Loucy (cell line): ENCODE measurements at regions not wholly inside any gene's neighbourhood (a gene's known extent, or its start where the extent isn't known, plus 50 kb on each side); places are given as distances from the start of the nearest gene placed in this dataset.
"Not testable (repeated sequence)": the region's sequence is repeated elsewhere in the genome, so short reads cannot be mapped to it uniquely, and the experiment has no call there.

Source experiments
- H2AFZ ChIP-seq: fragments of 200-600 bp; sonication (generic); 2 replicates; pipeline ENCODE4 v1.6.0; 2016; ENCODE audit warnings: antibody characterized with exemption, mild to moderate bottlenecking, low read length, moderate library complexity
- H3F3A ChIP-seq: fragments of 200-600 bp; 2 replicates; pipeline ENCODE4 v1.6.0; 2016; ENCODE audit warnings: antibody characterized with exemption, low read depth, mild to moderate bottlenecking
- H3K27me3 ChIP-seq: fragments of 200-600 bp; sonication (generic); 2 replicates; pipeline ENCODE4 v1.6.1; 2014; ENCODE audit warnings: low read length, mild to moderate bottlenecking; ENCODE audit not compliant: insufficient read depth, poor library complexity, severe bottlenecking
- H3K36me3 ChIP-seq: fragments of 200-600 bp; sonication (generic); 2 replicates; pipeline ENCODE4 v1.6.1; 2016; ENCODE audit warnings: low read length; ENCODE audit not compliant: insufficient read depth
- H3K4me1 ChIP-seq: fragments of 200-600 bp; sonication (generic); 2 replicates; pipeline ENCODE4 v1.5.1; 2014; ENCODE audit warnings: low read length, mild to moderate bottlenecking; ENCODE audit not compliant: insufficient read depth, poor library complexity, severe bottlenecking
- H3K4me2 ChIP-seq: fragments of 200-600 bp; sonication (generic); 2 replicates; pipeline ENCODE4 v1.6.0; 2014; ENCODE audit warnings: antibody characterized with exemption, low read length, low read depth, mild to moderate bottlenecking; ENCODE audit not compliant: poor library complexity, severe bottlenecking
- H3K4me3 ChIP-seq: fragments of 200-600 bp; sonication (generic); 2 replicates; pipeline ENCODE4 v1.5.1; 2014; ENCODE audit warnings: low read length, mild to moderate bottlenecking, mixed read lengths; ENCODE audit not compliant: poor library complexity, severe bottlenecking
- H3K79me2 ChIP-seq: fragments of 200-600 bp; sonication (generic); 2 replicates; pipeline ENCODE4 v1.6.1; 2014; ENCODE audit warnings: low read length; ENCODE audit not compliant: insufficient read depth
- H3K9ac ChIP-seq: fragments of 200-600 bp; sonication (generic); 2 replicates; pipeline ENCODE4 v1.6.0; 2014; ENCODE audit warnings: mild to moderate bottlenecking, low read depth, low read length, moderate library complexity; ENCODE audit not compliant: poor library complexity, severe bottlenecking
- H3K9me2 ChIP-seq: fragments of 200-600 bp; sonication (generic); replicated peaks from 2 replicates; pipeline ENCODE4 v1.6.1; 2016; ENCODE audit warnings: low read depth, low read length, mixed read lengths
- H3K9me3 ChIP-seq: fragments of 200-600 bp; sonication (generic); 2 replicates; pipeline ENCODE4 v1.6.1; 2014; ENCODE audit warnings: mild to moderate bottlenecking, antibody characterized with exemption, low read length, low read depth; ENCODE audit not compliant: insufficient read depth
- H4K20me1 ChIP-seq: fragments of 200-600 bp; sonication (generic); 2 replicates; pipeline ENCODE4 v1.6.0; 2014; ENCODE audit warnings: antibody characterized with exemption, low read length, mild to moderate bottlenecking; ENCODE audit not compliant: insufficient read depth, poor library complexity, severe bottlenecking
- CTCF ChIP-seq: fragments of 200-600 bp; sonication (generic); conservative IDR thresholded peaks from 2 replicates; pipeline ENCODE4 v1.5.1; 2014; ENCODE audit warnings: mild to moderate bottlenecking, antibody characterized with exemption, low read length
- EZH2phosphoT487 ChIP-seq: fragments of 200-600 bp; IDR thresholded peaks from 2 replicates; pipeline ENCODE4 v1.6.1; 2018; ENCODE audit warnings: antibody characterized with exemption, mild to moderate bottlenecking, moderate library complexity, borderline replicate concordance

GRCh38 chr6:51049288-51049982 is 230.8 kb downstream of the TFAP2B start:
- Histone ChIP-seq H3K36me3 (no peaks in the 10 kb centered on the region), H3K27me3 (no peaks in the 10 kb centered on the region), H3K9ac (no peak overlapping the region), H3K9me2 (no peaks in the 10 kb centered on the region), H2AFZ (no peak overlapping the region), H3F3A (no peaks in the 10 kb centered on the region), H4K20me1 (no peaks in the 10 kb centered on the region), H3K4me3 (no peak overlapping the region), H3K4me1 (no peaks in the 10 kb centered on the region), H3K4me2 (no peak overlapping the region), H3K79me2 (no peaks in the 10 kb centered on the region), H3K9me3 (no peaks in the 10 kb centered on the region)
- no peak for TF ChIP-seq CTCF
- TF ChIP-seq EZH2phosphoT487: no peak

DNA sequence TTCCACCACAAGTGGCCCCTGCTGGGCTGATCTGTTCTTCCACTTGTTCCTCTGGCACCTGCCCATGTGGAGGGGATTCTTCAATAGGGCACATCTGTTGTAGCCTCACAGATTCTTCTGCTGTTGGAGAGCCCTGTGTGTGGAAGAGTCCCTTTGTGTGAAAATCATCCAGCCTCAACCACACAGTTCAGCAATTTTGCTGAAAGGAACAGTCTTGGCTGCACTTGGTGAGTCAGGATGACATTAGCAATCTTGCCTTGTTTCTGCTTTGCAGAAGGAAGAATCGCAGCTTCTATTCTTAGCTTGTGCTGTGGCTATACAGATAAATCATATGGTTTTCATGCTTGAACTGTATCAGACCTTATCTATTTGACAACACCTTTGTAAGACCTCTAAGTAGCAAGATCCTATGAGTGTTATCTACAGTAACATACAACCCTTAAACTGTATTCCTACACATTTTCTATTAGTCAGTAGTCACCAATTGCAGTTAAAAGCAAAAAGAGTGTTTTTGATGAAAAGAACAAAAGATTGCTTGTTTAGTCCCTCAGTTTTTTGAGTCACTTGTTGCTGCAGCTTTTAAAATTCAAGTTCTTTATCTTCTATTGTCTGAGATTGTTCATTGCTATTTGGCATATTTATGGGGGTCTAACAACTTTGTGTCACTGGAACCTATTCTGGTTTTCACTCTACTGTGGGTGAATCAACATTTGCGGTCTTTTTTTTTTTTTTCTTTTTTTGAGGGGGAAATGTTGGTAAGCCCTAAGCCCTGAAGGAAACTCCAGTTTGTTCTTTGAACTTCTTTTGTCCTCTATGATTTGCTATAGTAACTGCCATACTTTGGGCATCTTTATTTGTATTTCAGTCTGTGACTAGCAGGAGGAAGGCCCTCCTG is 231.6 kb downstream of the TFAP2B start:
- Histone ChIP-seq H3K4me3 (no peak overlapping the region), H3K27me3 (no peaks in the 10 kb centered on the region), H3K9me3 (no peaks in the 10 kb centered on the region), H3K4me2 (no peak overlapping the region), H3K4me1 (no peaks in the 10 kb centered on the region), H3F3A (no peaks in the 10 kb centered on the region), H3K36me3 (no peaks in the 10 kb centered on the region), H2AFZ (no peak overlapping the region), H3K9me2 (no peaks in the 10 kb centered on the region), H3K79me2 (no peaks in the 10 kb centered on the region), H4K20me1 (no peaks in the 10 kb centered on the region), H3K9ac (no peak overlapping the region)
- TF ChIP-seq EZH2phosphoT487: no peak
- no peak for TF ChIP-seq CTCF

- not testable (repeated sequence) for H3F3A ChIP-seq, H4K20me1 ChIP-seq, H3K27me3 ChIP-seq, H3K4me3 ChIP-seq, H3K4me2 ChIP-seq, H3K9me2 ChIP-seq, H3K79me2 ChIP-seq, H3K4me1 ChIP-seq, H3K9me3 ChIP-seq, H3K36me3 ChIP-seq, H3K9ac ChIP-seq, H2AFZ ChIP-seq
Measured at GRCh38 chr6:51052716-51053115, 234.0 kb downstream of the TFAP2B start.

- H4K20me1 ChIP-seq, H3F3A ChIP-seq, H3K9me2 ChIP-seq, H3K4me3 ChIP-seq, H3K36me3 ChIP-seq, H3K9me3 ChIP-seq, H3K4me1 ChIP-seq, H3K79me2 ChIP-seq, H3K4me2 ChIP-seq, H2AFZ ChIP-seq, H3K9ac ChIP-seq, H3K27me3 ChIP-seq: not testable (repeated sequence)
Measured at GRCh38 chr6:51055316-51055715, 236.6 kb downstream of the TFAP2B start.
